Neural cell (in vitro differentiated cells): ENCODE measurements at regions not wholly inside any gene's neighbourhood (a gene's known extent, or its start where the extent isn't known, plus 50 kb on each side); places are given as distances from the start of the nearest gene placed in this dataset.

Experiments used
- EP300 ChIP-seq: fragments of 450-650 bp; conservative IDR thresholded peaks from 2 replicates; pipeline ENCODE4 v1.6.1; 2014; ENCODE audit warnings: antibody characterized with exemption, mild to moderate bottlenecking, moderate library complexity; ENCODE audit not compliant: poor library complexity, severe bottlenecking
- EZH2 ChIP-seq: fragments of 200-600, 300-800 bp; shearing (Covaris generic), sonication (generic); IDR thresholded peaks from 2 replicates; pipeline ENCODE4 v1.6.1; 2014; ENCODE audit warnings: antibody characterized with exemption, low read length, borderline replicate concordance, mild to moderate bottlenecking; ENCODE audit not compliant: insufficient read depth, poor library complexity, severe bottlenecking
- MXI1 ChIP-seq: fragments of 450-650 bp; conservative IDR thresholded peaks from 2 replicates; pipeline ENCODE4 v1.6.1; 2014; ENCODE audit warnings: antibody characterized with exemption, mild to moderate bottlenecking; ENCODE audit not compliant: poor library complexity, severe bottlenecking
- POLR2AphosphoS5 ChIP-seq: IDR thresholded peaks from 2 replicates; pipeline ENCODE4 v1.6.1; 2012
- RAD21 ChIP-seq: fragments of 450-650 bp; conservative IDR thresholded peaks from 2 replicates; pipeline ENCODE4 v1.6.1; 2014; ENCODE audit warnings: antibody characterized with exemption, mild to moderate bottlenecking, moderate library complexity
- SMC3 ChIP-seq: fragments of 450-650 bp; conservative IDR thresholded peaks from 2 replicates; pipeline ENCODE4 v1.6.1; 2014; ENCODE audit warnings: antibody characterized with exemption, mild to moderate bottlenecking, moderate library complexity; ENCODE audit not compliant: poor library complexity
- TAF1 ChIP-seq: IDR thresholded peaks from 2 replicates; pipeline ENCODE4 v1.6.1; 2012; ENCODE audit warnings: low read depth
- TF ChIP-seq, protein P1 (sequence below): fragments of 450-650 bp; IDR thresholded peaks from 2 replicates; pipeline ENCODE4 v1.5.1; 2014; ENCODE audit warnings: antibody characterized with exemption, mild to moderate bottlenecking, moderate library complexity; ENCODE audit not compliant: poor library complexity, severe bottlenecking
- TF ChIP-seq, protein P2 (sequence below): IDR thresholded peaks from 2 replicates; pipeline ENCODE4 v1.6.1; 2012; ENCODE audit warnings: borderline replicate concordance

DNA sequence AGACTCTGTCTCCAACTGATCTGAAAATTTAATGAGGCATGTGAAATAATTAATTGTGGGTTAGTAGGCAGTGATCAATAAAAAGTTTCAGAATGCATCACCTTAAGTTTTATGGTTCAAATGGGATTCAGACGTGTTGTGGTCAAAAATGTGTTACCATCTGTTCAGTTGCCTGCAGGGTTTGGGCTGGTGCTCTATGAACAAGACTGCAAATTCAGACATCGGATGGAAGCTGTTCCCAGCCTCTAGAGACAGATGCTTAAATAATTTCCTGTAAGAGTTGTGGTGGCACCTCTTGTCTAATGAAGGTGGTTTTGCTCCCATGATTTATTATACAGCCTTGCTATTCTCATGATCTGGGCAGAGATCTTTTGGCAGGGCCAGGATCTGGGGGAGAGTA is 113.6 kb downstream of the VCY start:
- TF ChIP-seq, protein P1, sequence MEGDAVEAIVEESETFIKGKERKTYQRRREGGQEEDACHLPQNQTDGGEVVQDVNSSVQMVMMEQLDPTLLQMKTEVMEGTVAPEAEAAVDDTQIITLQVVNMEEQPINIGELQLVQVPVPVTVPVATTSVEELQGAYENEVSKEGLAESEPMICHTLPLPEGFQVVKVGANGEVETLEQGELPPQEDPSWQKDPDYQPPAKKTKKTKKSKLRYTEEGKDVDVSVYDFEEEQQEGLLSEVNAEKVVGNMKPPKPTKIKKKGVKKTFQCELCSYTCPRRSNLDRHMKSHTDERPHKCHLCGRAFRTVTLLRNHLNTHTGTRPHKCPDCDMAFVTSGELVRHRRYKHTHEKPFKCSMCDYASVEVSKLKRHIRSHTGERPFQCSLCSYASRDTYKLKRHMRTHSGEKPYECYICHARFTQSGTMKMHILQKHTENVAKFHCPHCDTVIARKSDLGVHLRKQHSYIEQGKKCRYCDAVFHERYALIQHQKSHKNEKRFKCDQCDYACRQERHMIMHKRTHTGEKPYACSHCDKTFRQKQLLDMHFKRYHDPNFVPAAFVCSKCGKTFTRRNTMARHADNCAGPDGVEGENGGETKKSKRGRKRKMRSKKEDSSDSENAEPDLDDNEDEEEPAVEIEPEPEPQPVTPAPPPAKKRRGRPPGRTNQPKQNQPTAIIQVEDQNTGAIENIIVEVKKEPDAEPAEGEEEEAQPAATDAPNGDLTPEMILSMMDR, result no peak
- TF ChIP-seq MXI1, result no peak
- TF ChIP-seq POLR2AphosphoS5, result no peak
- TF ChIP-seq EP300, result no peak
- TF ChIP-seq TAF1, result no peak
- no peak for TF ChIP-seq RAD21
- TF ChIP-seq SMC3, result no peak
- TF ChIP-seq, protein P2, sequence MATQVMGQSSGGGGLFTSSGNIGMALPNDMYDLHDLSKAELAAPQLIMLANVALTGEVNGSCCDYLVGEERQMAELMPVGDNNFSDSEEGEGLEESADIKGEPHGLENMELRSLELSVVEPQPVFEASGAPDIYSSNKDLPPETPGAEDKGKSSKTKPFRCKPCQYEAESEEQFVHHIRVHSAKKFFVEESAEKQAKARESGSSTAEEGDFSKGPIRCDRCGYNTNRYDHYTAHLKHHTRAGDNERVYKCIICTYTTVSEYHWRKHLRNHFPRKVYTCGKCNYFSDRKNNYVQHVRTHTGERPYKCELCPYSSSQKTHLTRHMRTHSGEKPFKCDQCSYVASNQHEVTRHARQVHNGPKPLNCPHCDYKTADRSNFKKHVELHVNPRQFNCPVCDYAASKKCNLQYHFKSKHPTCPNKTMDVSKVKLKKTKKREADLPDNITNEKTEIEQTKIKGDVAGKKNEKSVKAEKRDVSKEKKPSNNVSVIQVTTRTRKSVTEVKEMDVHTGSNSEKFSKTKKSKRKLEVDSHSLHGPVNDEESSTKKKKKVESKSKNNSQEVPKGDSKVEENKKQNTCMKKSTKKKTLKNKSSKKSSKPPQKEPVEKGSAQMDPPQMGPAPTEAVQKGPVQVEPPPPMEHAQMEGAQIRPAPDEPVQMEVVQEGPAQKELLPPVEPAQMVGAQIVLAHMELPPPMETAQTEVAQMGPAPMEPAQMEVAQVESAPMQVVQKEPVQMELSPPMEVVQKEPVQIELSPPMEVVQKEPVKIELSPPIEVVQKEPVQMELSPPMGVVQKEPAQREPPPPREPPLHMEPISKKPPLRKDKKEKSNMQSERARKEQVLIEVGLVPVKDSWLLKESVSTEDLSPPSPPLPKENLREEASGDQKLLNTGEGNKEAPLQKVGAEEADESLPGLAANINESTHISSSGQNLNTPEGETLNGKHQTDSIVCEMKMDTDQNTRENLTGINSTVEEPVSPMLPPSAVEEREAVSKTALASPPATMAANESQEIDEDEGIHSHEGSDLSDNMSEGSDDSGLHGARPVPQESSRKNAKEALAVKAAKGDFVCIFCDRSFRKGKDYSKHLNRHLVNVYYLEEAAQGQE, result no peak
- no peak for TF ChIP-seq EZH2
